K562 (cell line): ENCODE measurements at regions not wholly inside any gene's neighbourhood (a gene's known extent, or its start where the extent isn't known, plus 50 kb on each side); places are given as distances from the start of the nearest gene placed in this dataset.

Source experiments
- ATAC-seq: fragments of 200-7000 bp; cut with Tn5 transposase; 3 replicates; pipeline ENCODE4 v1.9.1; 2020; ENCODE audit warnings: moderate library complexity
- BruUV-seq: library from RNA; stranded (reverse); fragments of 400-500 nt; replicated peaks from 2 replicates; lab custom pipeline; 2021; lab: Mats Ljungman, UMichigan
- CTCF ChIA-PET: fragments of 300-600 bp; formaldehyde crosslinking; extraction: SDS; loops from one replicate; lab custom pipeline; 2021; ENCODE audit warnings: low intra/inter-chr PET ratio; lab: Yijun Ruan, JAX
- POLR2A ChIA-PET: fragments of 300-600, 350-650 bp; sonication (Branson Sonifier 250); formaldehyde crosslinking; extraction: SDS; loops from one replicate; lab custom pipeline; 2021; ENCODE audit warnings: antibody characterized with exemption, inconsistent platforms; lab: Yijun Ruan, JAX
- DNase-seq, 4 experiments: peaks; one replicate each; pipeline versions ENCODE4 v3.0.0 to v3.0.0-alpha.2; 2011 to 2018; ENCODE audit warnings: low spot score in 3 of 4, mixed read lengths in 3 of 4; ENCODE audit errors: extremely low read depth in 1 of 4
- FAIRE-seq: peaks from 2 replicates; lab custom pipeline; 2011; peaks lifted over from hg19 to GRCh38; lab: Jason Lieb, UNC
- H2AFZ ChIP-seq: 2 replicates; pipeline ENCODE4 v1.6.0; 2011; ENCODE audit warnings: low read depth, low read length, control low read depth, inconsistent platforms
- H3K27ac ChIP-seq: fragments of 200-600 bp; 3 replicates; pipeline ENCODE4 v1.8.0; 2011; ENCODE audit warnings: low read depth, mild to moderate bottlenecking, control low read depth, inconsistent platforms, low read length, moderate library complexity, mixed read lengths; ENCODE audit errors: extremely low read depth
- H3K27me3 ChIP-seq, 2 experiments: fragments of 300-600 bp in 1 of 2; 2 replicates in 1 of 2; 3 replicates in 1 of 2; pipeline versions ENCODE4 v1.6.0 to v1.8.0; 2011; ENCODE audit warnings: inconsistent platforms in 2 of 2, low read length in 2 of 2, mild to moderate bottlenecking in 1 of 2, mixed read lengths in 1 of 2, moderate library complexity in 1 of 2; ENCODE audit not compliant: control insufficient read depth in 2 of 2, insufficient read depth in 2 of 2
- H3K36me3 ChIP-seq: fragments of 300-600 bp; 3 replicates; pipeline ENCODE4 v1.8.0; 2011; ENCODE audit warnings: mild to moderate bottlenecking, low read length, inconsistent platforms; ENCODE audit not compliant: control insufficient read depth, insufficient read depth
- H3K4me1 ChIP-seq, 2 experiments: fragments of 200-600 bp in 1 of 2; replicated peaks in 1 of 2; 2 replicates in 1 of 2; 3 replicates in 1 of 2; pipeline versions ENCODE4 v1.5.1 to v1.8.0; 2011; ENCODE audit warnings: inconsistent platforms in 2 of 2, low read length in 2 of 2, mild to moderate bottlenecking in 1 of 2, mixed read lengths in 1 of 2, moderate library complexity in 1 of 2; ENCODE audit not compliant: control insufficient read depth in 2 of 2, insufficient read depth in 2 of 2
- H3K4me2 ChIP-seq: 2 replicates; pipeline ENCODE4 v1.6.1; 2011; ENCODE audit warnings: low read length, control low read depth, inconsistent platforms, mixed read lengths; ENCODE audit not compliant: insufficient read depth
- H3K4me3 ChIP-seq: fragments of 200-600 bp; sonication (generic), shearing (Covaris generic); 2 replicates; pipeline ENCODE4 v1.5.1; 2016; ENCODE audit warnings: control low read depth, inconsistent platforms
- H3K79me2 ChIP-seq: fragments of 200-600 bp; 3 replicates; pipeline ENCODE4 v1.8.0; 2011; ENCODE audit warnings: low read length, inconsistent platforms; ENCODE audit not compliant: control insufficient read depth, insufficient read depth
- H3K9ac ChIP-seq, 2 experiments: 2 replicates each; pipeline versions ENCODE4 v1.6.0 to v1.6.1; 2011; ENCODE audit warnings: low read depth in 2 of 2, low read length in 2 of 2, control low read depth in 1 of 2, inconsistent platforms in 1 of 2, mild to moderate bottlenecking in 1 of 2, mixed read lengths in 1 of 2; ENCODE audit not compliant: insufficient read depth in 1 of 2
- H3K9me1 ChIP-seq: one replicate; pipeline ENCODE4 v1.6.0; 2011; ENCODE audit warnings: inconsistent platforms, mild to moderate bottlenecking, low read length, moderate library complexity; ENCODE audit not compliant: control insufficient read depth, insufficient read depth
- H3K9me3 ChIP-seq: replicated peaks from 2 replicates; pipeline ENCODE4 v1.5.1; 2011; ENCODE audit warnings: low read depth, low read length, inconsistent platforms; ENCODE audit not compliant: control insufficient read depth, insufficient read depth
- H4K20me1 ChIP-seq: replicated peaks from 2 replicates; pipeline ENCODE4 v1.6.1; 2011; ENCODE audit warnings: low read length, inconsistent platforms, mixed read lengths; ENCODE audit not compliant: control insufficient read depth, insufficient read depth
- CREBBP ChIP-seq: IDR thresholded peaks from one replicate; pipeline ENCODE4 v1.6.1; 2012; ENCODE audit warnings: low read depth, mild to moderate bottlenecking, control low read depth, inconsistent platforms, low read length
- EHMT2 ChIP-seq: fragments of 450-650 bp; IDR thresholded peaks from 2 replicates; pipeline ENCODE4 v1.6.1; 2018; ENCODE audit warnings: antibody characterized with exemption
- ERF ChIP-seq: fragments of 450-650 bp; formaldehyde crosslinking; IDR thresholded peaks from 2 replicates; pipeline ENCODE4 v1.4.0; 2020; ENCODE audit warnings: mild to moderate bottlenecking, mixed read lengths
- GTF2E2 ChIP-seq: fragments of 200-800 bp; sonication (Bioruptor generic); IDR thresholded peaks from 2 replicates; pipeline ENCODE4 v1.6.1; 2016; ENCODE audit warnings: missing genetic modification characterization, missing compliant biosample characterization
- IRF1 ChIP-seq: sonication (generic); formaldehyde crosslinking; IDR thresholded peaks from 2 replicates; pipeline ENCODE4 v1.8.0; 2022; ENCODE audit warnings: missing genetic modification reagents, mild to moderate bottlenecking, borderline replicate concordance
- POLR3A ChIP-seq: IDR thresholded peaks from 2 replicates; pipeline ENCODE4 v1.6.1; 2011; ENCODE audit warnings: borderline replicate concordance, mild to moderate bottlenecking, moderate library complexity; ENCODE audit not compliant: insufficient read length, insufficient read depth; ENCODE audit errors: extremely low read depth
- RFX5 ChIP-seq: IDR thresholded peaks from 2 replicates; pipeline ENCODE4 v1.6.1; 2011; ENCODE audit warnings: low read depth, mild to moderate bottlenecking, improper control_type of control experiment, low read length
- ZNF184 ChIP-seq: sonication (generic); formaldehyde crosslinking; IDR thresholded peaks from 2 replicates; pipeline ENCODE4 v1.5.0; 2020; ENCODE audit warnings: missing genetic modification reagents
- WGBS: fragments of 100-300 bp; shearing (Covaris generic); methylation state at CpG from one replicate; pipeline ENCODE4 v1.1.6; 2016; ENCODE audit warnings: low coverage, mixed read lengths; ENCODE audit not compliant: insufficient coverage; ENCODE audit errors: missing lambda C conversion rate; 5-methylcytosine and 5-hydroxymethylcytosine counted together
- in situ Hi-C: fragments of 300-500 bp; cut with MboI; formaldehyde crosslinking; loops from 4 replicates; pipeline ENCODE4 v1.15.0; 2018; ENCODE audit warnings: inconsistent platforms, mixed read lengths
- intact Hi-C: fragments of 100-400 bp; cut with micrococcal nuclease; formaldehyde crosslinking; loops from 2 replicates; pipeline ENCODE4 v1.14.2; 2022
- TF ChIP-seq, protein P1 (sequence below): fragments of 200-800 bp; sonication (Bioruptor generic); IDR thresholded peaks from 2 replicates; pipeline ENCODE4 v1.6.1; 2017; ENCODE audit warnings: missing genetic modification characterization, missing compliant biosample characterization
- TF ChIP-seq, protein P2 (sequence below): fragments of 450-650 bp; IDR thresholded peaks from 2 replicates; pipeline ENCODE4 v1.6.1; 2018; ENCODE audit warnings: mild to moderate bottlenecking, low read depth; ENCODE audit not compliant: partially characterized antibody

DNA sequence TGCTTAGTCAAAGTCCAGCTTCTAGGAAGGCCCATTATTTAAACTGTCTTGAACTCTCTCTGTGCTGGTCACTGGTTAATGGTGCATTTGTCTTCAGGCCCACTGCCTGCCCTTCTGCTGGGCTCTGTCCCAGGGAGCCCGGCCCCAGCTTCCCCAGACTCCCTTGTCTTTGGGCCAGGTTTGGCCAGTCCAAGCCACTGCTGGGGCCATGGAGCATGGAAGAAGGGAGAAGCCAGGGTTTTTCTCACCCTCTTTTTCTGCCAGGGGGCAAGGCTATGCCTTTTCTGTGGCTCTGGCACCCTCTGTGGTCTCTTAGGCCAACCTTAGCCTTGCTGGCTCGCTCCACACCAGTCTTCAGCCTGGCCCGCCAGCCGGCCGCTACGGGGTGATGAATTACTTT, 390.0 kb upstream of the SULF2 start:
- peaks cover 6 to 19% of the 10 kb centered on the region in 2 experiments; a peak in 4 of 5 replicates for H3K27me3 ChIP-seq
- no peaks in the 10 kb centered on the region for H3K4me1 ChIP-seq
- no peak overlapping the region for H2AFZ ChIP-seq
- DNase-seq: no peak
- H3K9ac ChIP-seq: no peak overlapping the region
- H3K9me1 ChIP-seq: no peaks in the 10 kb centered on the region
- no peaks in the 10 kb centered on the region for H3K36me3 ChIP-seq
- intact Hi-C loops (no loop called here), in situ Hi-C loops (no loop called here)
- FAIRE-seq: no peak
- no peak overlapping the region for H3K4me2 ChIP-seq
- no TSS peak for BruUV-seq
- no peak overlapping the region for H3K4me3 ChIP-seq
- POLR2A ChIA-PET: no interaction called here
- H3K79me2 ChIP-seq: no peaks in the 10 kb centered on the region
- ATAC-seq: no peak
- H4K20me1 ChIP-seq: no peaks in the 10 kb centered on the region
- no peak overlapping the region for H3K27ac ChIP-seq
- 0% methylated on average over 6 of the region's 6 CpGs for WGBS
- CTCF ChIA-PET: no interaction called here
- H3K9me3 ChIP-seq: no peaks in the 10 kb centered on the region
- TF ChIP-seq, protein P1, sequence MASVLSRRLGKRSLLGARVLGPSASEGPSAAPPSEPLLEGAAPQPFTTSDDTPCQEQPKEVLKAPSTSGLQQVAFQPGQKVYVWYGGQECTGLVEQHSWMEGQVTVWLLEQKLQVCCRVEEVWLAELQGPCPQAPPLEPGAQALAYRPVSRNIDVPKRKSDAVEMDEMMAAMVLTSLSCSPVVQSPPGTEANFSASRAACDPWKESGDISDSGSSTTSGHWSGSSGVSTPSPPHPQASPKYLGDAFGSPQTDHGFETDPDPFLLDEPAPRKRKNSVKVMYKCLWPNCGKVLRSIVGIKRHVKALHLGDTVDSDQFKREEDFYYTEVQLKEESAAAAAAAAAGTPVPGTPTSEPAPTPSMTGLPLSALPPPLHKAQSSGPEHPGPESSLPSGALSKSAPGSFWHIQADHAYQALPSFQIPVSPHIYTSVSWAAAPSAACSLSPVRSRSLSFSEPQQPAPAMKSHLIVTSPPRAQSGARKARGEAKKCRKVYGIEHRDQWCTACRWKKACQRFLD (CRISPR knock-in tag): no peak

DNA sequence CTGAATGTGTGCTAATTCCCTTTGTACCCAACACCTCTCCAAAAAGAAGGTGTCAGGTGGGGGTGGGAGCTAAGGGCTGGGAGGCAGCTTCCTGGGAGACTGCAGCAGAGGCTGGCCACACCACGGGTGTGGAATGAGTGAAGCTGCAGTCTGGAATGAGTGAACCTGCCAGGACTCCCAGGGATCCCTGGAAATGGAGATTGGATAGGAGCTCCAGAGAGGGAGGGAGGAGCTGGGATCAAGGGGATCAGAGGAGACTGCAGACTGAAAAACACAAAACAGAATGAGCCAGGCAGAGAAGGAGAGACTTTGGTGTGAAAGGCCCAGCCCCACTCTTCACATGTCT, 387.0 kb upstream of the SULF2 start:
- no peaks in the 10 kb centered on the region for H3K9me1 ChIP-seq
- 0% methylated on average over 1 of the region's 1 CpG for WGBS
- no peak overlapping the region for H3K4me2 ChIP-seq
- H3K9ac ChIP-seq: no peak overlapping the region
- H3K4me3 ChIP-seq: no peak overlapping the region
- H3K9me3 ChIP-seq: no peaks in the 10 kb centered on the region
- no peaks in the 10 kb centered on the region for H3K36me3 ChIP-seq
- FAIRE-seq: no peak
- no peaks in the 10 kb centered on the region for H3K4me1 ChIP-seq
- no peak for DNase-seq
- H3K27ac ChIP-seq: no peak overlapping the region
- in situ Hi-C loops: no loop called here
- no peak overlapping the region for H2AFZ ChIP-seq
- H3K27me3 ChIP-seq: peaks cover 6 to 30% of the 10 kb centered on the region in 2 experiments; a peak in 4 of 5 replicates
- ChIA-PET POLR2A (no interaction called here), CTCF (interaction anchor here (0.6 kb wide), 1 partner anchor 23 kb away, joined by 8 read pairs; no protein-coding TSS in a partner anchor)
- no TSS peak for BruUV-seq
- no peaks in the 10 kb centered on the region for H4K20me1 ChIP-seq
- H3K79me2 ChIP-seq: no peaks in the 10 kb centered on the region
- ATAC-seq: no peak
- intact Hi-C loops: no loop called here
- TF ChIP-seq GTF2E2 (tag) (no peak), ERF (no peak), CREBBP (no peak), RFX5 (no peak), IRF1 (CRISPR knock-in tag) (no peak), EHMT2 (no peak), POLR3A (no peak), ZNF184 (CRISPR knock-in tag) (no peak)
- TF ChIP-seq, protein P2, sequence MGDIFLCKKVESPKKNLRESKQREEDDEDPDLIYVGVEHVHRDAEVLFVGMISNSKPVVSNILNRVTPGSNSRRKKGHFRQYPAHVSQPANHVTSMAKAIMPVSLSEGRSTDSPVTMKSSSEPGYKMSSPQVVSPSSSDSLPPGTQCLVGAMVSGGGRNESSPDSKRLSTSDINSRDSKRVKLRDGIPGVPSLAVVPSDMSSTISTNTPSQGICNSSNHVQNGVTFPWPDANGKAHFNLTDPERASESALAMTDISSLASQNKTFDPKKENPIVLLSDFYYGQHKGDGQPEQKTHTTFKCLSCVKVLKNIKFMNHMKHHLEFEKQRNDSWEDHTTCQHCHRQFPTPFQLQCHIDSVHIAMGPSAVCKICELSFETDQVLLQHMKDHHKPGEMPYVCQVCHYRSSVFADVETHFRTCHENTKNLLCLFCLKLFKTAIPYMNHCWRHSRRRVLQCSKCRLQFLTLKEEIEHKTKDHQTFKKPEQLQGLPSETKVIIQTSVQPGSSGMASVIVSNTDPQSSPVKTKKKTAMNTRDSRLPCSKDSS: no peak
- TF ChIP-seq, protein P1 (CRISPR knock-in tag): no peak
